Activated CD4-positive, alpha-beta memory T cell treated with anti-CD3 and anti-CD28 coated beads for 36 hours (primary cell): ENCODE measurements at regions not wholly inside any gene's neighbourhood (a gene's known extent, or its start where the extent isn't known, plus 50 kb on each side); places are given as distances from the start of the nearest gene placed in this dataset.

Source experiments
- CTCF ChIA-PET: fragments of 350-600 bp; sonication (Branson Sonifier 250); formaldehyde crosslinking; loops from one replicate; lab custom pipeline; 2021; ENCODE audit warnings: antibody characterized with exemption, inconsistent platforms; lab: Charles Lee
- POLR2A ChIA-PET: fragments of 350-600 bp; sonication (Branson Sonifier 250); formaldehyde crosslinking; loops from one replicate; lab custom pipeline; 2021; ENCODE audit warnings: antibody characterized with exemption; lab: Charles Lee
- DNase-seq: peaks from one replicate; pipeline ENCODE4 v3.0.0-alpha.2; 2020
- H3K27ac Mint-ChIP-seq: one replicate; pipeline ENCODE4 v1.8.0; 2021; ENCODE audit warnings: mixed read lengths
- H3K27me3 Mint-ChIP-seq: one replicate; pipeline ENCODE4 v1.8.0; 2021; ENCODE audit warnings: mixed read lengths
- H3K36me3 Mint-ChIP-seq: one replicate; pipeline ENCODE4 v1.8.0; 2021; ENCODE audit warnings: mixed read lengths
- H3K4me1 Mint-ChIP-seq: one replicate; pipeline ENCODE4 v1.8.0; 2021; ENCODE audit warnings: low read depth, mixed read lengths
- H3K4me3 Mint-ChIP-seq: one replicate; pipeline ENCODE4 v1.8.0; 2021; ENCODE audit warnings: mild to moderate bottlenecking, mixed read lengths
- H3K9me3 Mint-ChIP-seq: one replicate; pipeline ENCODE4 v1.8.0; 2021; ENCODE audit warnings: mixed read lengths
- intact Hi-C: fragments of 100-400 bp; cut with micrococcal nuclease; formaldehyde crosslinking; loops from one replicate; pipeline ENCODE4 v1.15.1; 2023

DNA sequence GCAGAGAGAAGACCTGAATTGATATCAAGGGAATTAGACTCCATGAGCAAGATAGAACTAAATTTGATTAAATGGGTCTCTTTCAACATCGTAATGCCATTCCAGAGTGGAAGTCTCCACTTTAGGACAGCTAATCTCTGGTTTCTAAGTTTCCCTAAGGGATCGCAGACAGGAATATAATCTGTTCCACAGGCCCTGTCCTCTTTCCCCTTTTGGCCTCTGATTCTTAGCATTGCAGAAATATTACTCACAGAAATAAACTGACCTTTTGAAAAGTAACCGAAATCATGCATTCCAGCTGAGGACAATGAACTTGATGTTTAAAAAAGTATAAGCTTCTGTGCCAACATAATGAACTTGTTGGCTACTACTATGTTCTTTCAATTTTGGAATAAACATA is 227.8 kb downstream of the ETS1 start:
- H3K4me1 Mint-ChIP-seq, result peaks cover 13% of the 10 kb centered on the region
- DNase-seq, result no peak
- CTCF ChIA-PET, result no interaction called here
- POLR2A ChIA-PET, result no interaction called here
- intact Hi-C loops, result no loop called here
- no peaks in the 10 kb centered on the region for H3K36me3 Mint-ChIP-seq
- H3K9me3 Mint-ChIP-seq, result no peaks in the 10 kb centered on the region
- no peak overlapping the region for H3K27ac Mint-ChIP-seq
- H3K27me3 Mint-ChIP-seq, result no peaks in the 10 kb centered on the region
- no peak overlapping the region for H3K4me3 Mint-ChIP-seq

DNA sequence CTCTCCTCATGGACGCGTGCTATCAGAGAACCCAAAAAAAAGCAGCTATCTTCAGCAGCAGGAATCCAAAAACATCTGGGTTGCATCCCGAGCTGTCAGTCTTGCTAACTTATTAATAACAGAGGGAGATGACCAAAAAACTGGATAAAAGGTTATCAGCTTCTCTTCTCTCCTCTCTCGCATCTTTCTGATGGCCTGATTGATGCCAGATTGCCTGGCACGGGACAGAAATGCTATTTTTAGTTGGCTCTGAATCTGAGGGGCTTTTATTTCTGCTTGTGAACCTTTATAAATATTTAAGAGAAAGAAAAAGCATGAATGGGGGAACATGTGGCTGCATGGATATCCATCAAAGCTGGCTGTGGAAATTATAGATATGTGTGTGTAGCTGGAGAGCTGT is 230.3 kb downstream of the ETS1 start:
- POLR2A ChIA-PET, result interaction anchor here (1.2 kb wide), 1 partner anchor 10 kb away, joined by 5 read pairs; no protein-coding TSS in a partner anchor
- peaks cover 15% of the 10 kb centered on the region for H3K4me1 Mint-ChIP-seq
- DNase-seq, result no peak
- H3K27me3 Mint-ChIP-seq, result no peaks in the 10 kb centered on the region
- H3K4me3 Mint-ChIP-seq, result no peak overlapping the region
- H3K9me3 Mint-ChIP-seq, result no peaks in the 10 kb centered on the region
- CTCF ChIA-PET, result interaction anchor here (1.0 to 1.2 kb wide), 3 partner anchors 8 to 185 kb away, joined by 3 read pairs; no protein-coding TSS in a partner anchor
- H3K27ac Mint-ChIP-seq, result no peak overlapping the region
- H3K36me3 Mint-ChIP-seq, result no peaks in the 10 kb centered on the region
- intact Hi-C loops, result no loop called here

DNA sequence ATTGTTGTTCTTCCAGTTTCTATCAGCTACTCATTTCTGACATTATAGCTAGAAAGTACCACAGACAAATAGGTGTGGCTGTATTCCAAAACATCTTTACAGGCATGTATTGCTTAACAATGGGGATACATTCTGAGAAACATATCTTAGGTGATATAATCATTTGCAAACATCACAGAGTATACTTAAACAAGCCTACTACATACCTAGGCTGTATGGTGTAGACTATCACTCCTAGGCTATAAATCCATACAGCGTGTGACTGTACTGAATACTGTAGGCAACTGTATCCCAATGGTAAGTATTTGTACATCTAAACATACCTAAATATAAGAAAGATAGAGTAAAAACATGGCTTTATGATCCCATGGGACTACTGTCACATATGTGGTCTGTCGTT is 231.8 kb downstream of the ETS1 start:
- no peak for DNase-seq
- Mint-ChIP-seq H3K4me3 (no peak overlapping the region), H3K9me3 (no peaks in the 10 kb centered on the region), H3K4me1 (peaks cover 21% of the 10 kb centered on the region), H3K36me3 (no peaks in the 10 kb centered on the region), H3K27ac (no peak overlapping the region), H3K27me3 (no peaks in the 10 kb centered on the region)
- ChIA-PET POLR2A (interaction anchor here (1.0 kb wide), 1 partner anchor 8 kb away, joined by 3 read pairs; no protein-coding TSS in a partner anchor), CTCF (interaction anchor here (1.7 kb wide), 1 partner anchor 12 kb away, joined by 5 read pairs; no protein-coding TSS in a partner anchor)
- intact Hi-C loops, result no loop called here

DNA sequence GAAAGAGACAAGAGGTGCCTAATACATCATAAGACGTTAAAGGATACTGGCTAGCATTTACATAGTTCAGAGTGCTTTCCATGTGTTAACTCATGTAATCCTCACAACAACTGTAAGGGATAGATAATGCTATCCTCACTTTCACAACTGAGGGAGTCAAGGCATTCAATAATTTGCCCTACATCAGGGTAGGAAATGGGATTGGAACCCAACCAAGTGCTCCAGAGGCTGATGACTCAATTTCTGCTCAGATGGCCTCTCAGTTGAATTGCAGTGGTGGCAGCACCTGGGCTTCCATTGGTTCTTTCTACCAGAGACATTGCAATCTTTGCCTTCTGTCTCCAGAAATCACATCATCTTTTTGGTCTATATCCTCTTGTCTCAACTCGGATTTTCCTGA is 232.9 kb downstream of the ETS1 start:
- H3K27me3 Mint-ChIP-seq, result no peaks in the 10 kb centered on the region
- POLR2A ChIA-PET, result no interaction called here
- no peak overlapping the region for H3K4me3 Mint-ChIP-seq
- H3K36me3 Mint-ChIP-seq, result no peaks in the 10 kb centered on the region
- peaks cover 32% of the 10 kb centered on the region for H3K4me1 Mint-ChIP-seq
- intact Hi-C loops, result no loop called here
- H3K9me3 Mint-ChIP-seq, result no peaks in the 10 kb centered on the region
- CTCF ChIA-PET, result no interaction called here
- no peak for DNase-seq
- H3K27ac Mint-ChIP-seq, result no peak overlapping the region

DNA sequence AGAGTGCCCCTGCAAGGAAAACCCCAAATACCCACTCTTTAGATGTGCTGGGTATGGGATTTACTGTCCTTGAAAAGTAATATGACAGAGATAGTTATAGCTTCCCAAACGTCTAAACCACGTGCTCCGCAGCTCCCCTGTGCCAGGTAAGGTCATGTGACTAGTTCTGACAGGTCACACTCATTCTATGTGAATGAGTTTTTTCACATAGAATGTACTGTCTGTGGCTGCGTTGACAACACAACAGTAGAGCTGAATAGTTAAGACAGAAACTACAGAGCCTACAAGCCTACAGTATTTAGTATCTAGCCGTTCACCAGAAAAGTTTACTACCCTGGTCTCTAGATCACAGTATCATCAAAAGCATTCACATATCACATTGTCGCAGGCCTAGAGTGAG is 236.2 kb downstream of the ETS1 start:
- H3K4me3 Mint-ChIP-seq, result no peak overlapping the region
- H3K9me3 Mint-ChIP-seq, result no peaks in the 10 kb centered on the region
- CTCF ChIA-PET, result no interaction called here
- DNase-seq, result no peak
- H3K4me1 Mint-ChIP-seq, result peaks cover 57% of the 10 kb centered on the region
- POLR2A ChIA-PET, result no interaction called here
- H3K27me3 Mint-ChIP-seq, result no peaks in the 10 kb centered on the region
- no peaks in the 10 kb centered on the region for H3K36me3 Mint-ChIP-seq
- intact Hi-C loops, result no loop called here
- no peak overlapping the region for H3K27ac Mint-ChIP-seq

DNA sequence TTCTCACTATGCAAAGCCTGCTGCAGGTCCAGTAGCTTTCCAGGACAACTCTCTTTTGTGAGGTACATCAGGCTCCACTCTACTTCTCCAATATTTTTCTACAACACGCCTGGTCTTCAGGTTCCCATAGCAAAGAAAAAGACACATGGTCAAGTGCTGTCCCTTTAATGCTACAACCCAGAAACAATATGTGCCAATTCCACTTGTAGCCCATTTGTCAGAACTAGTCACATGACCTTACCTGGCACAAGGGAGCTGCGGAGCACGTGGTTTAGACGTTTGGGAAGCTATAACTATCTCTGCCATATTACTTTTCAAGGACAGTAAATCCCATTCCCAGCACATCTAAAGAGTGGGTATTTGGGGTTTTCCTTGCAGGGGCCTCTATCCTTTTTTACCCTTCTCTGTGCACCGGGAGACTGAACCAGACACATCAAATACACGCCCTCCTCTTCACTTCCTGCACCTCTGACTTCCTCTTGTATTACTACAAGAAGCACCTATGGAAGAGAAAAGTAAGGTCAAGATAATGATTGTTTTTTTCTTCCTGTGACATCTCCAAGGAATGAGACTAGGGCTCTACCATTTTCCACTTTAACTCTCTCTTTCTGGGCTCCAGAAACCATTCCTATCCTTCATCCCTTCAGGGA is 237.6 kb downstream of the ETS1 start:
- ChIA-PET CTCF (interaction anchor here (2.0 kb wide), 1 partner anchor 282 kb away, joined by 5 read pairs; no protein-coding TSS in a partner anchor), POLR2A (no interaction called here)
- no peak for DNase-seq
- Mint-ChIP-seq H3K27ac (peak overlapping the region; percentile 47), H3K9me3 (no peaks in the 10 kb centered on the region), H3K4me1 (peaks cover 71% of the 10 kb centered on the region), H3K4me3 (peak overlapping the region; percentile 31), H3K36me3 (no peaks in the 10 kb centered on the region), H3K27me3 (no peaks in the 10 kb centered on the region)
- intact Hi-C loops, result loop anchor here (10.0 kb wide), 2 partner anchors 345 to 1655 kb away; partner anchors contain the start of genes FLI1 and PRDM10

DNA sequence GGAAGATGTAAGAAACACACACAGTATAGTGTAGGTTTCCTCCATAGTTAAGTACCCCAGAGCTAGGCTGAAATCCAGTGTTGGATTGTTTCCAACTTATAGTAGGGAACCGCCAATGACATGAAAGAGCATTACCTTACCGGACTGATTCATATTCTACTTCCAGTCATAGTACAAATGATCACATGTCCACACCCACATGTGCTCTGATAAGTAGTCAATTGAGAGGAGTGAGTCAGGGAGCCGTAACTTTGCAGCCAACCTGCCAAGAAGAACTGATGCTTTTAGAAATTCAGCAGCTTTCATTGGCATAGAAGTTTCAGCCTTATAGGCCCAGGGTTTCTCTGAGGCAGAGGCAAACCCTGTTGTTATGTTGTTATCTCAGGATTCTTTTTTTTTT is 240.6 kb downstream of the ETS1 start:
- ChIA-PET POLR2A (interaction anchor here (0.8 to 1.8 kb wide), 6 partner anchors 21 to 123 kb away, joined by 3 to 7 read pairs (median 4); no protein-coding TSS in a partner anchor), CTCF (interaction anchor here (0.5 to 7.2 kb wide), 2 partner anchors 22 to 44 kb away, joined by 3 to 49 read pairs; no protein-coding TSS in a partner anchor)
- Mint-ChIP-seq H3K9me3 (no peaks in the 10 kb centered on the region), H3K4me3 (no peak overlapping the region), H3K4me1 (peaks cover 91% of the 10 kb centered on the region), H3K27me3 (no peaks in the 10 kb centered on the region), H3K27ac (peak overlapping the region; percentile 38), H3K36me3 (no peaks in the 10 kb centered on the region)
- intact Hi-C loops, result loop anchor here (2.0 to 10.0 kb wide), 3 partner anchors 20 to 1658 kb away; partner anchors contain the start of genes FLI1 and PRDM10
- DNase-seq, result peak; percentile 73

DNA sequence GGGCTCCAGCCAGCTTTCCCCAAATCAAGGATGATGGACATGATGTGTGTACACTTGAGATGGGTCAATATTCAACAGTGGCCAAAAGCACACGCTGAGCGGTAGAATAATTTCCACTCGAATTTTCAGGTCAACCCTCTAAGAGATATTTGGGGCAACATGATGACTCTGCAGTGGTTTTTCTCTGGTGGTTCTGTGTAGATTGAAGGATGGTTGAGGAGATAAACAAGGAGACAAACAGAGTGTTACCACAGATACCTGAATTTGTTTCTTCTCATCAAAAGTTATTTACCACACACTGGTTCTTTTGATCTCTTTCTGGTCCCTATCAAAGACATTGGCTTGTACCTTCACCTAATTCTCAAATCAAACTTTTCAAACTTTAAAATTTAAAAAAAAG is 242.0 kb downstream of the ETS1 start:
- Mint-ChIP-seq H3K27me3 (no peaks in the 10 kb centered on the region), H3K4me1 (peaks cover 90% of the 10 kb centered on the region), H3K4me3 (no peak overlapping the region), H3K9me3 (no peaks in the 10 kb centered on the region), H3K36me3 (no peaks in the 10 kb centered on the region), H3K27ac (peak overlapping the region; percentile 81)
- intact Hi-C loops, result loop anchor here (2.0 to 10.0 kb wide), 3 partner anchors 53 to 1659 kb away; partner anchors contain the start of genes FLI1 and PRDM10
- POLR2A ChIA-PET, result interaction anchor here (1.0 to 5.6 kb wide), 5 partner anchors 19 to 279 kb away, joined by 4 to 93 read pairs (median 5); no protein-coding TSS in a partner anchor
- CTCF ChIA-PET, result interaction anchor here (1.0 to 7.2 kb wide), 4 partner anchors 21 to 128 kb away, joined by 3 to 49 read pairs (median 3); no protein-coding TSS in a partner anchor
- no peak for DNase-seq

DNA sequence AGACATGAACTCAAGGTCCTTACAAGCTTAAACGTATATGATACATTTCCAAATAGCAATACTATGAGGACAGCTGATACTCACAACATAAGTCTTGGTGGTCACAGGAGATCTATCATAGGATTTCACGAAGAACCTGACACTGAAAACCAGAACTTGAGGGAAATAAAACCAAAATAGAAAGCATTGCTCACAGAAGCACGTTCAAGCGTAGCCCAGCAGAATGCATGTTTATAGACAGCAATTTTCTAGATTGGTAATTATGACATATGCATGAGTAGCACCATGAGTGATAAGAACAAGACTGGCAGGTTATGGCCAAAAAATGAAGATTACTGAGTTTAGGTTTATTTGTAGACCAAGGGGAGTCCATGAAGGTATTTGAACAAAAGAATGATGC is 243.5 kb downstream of the ETS1 start:
- ChIA-PET POLR2A (interaction anchor here (0.7 to 5.6 kb wide), 19 partner anchors 10 to 182 kb away, joined by 3 to 93 read pairs (median 5); no protein-coding TSS in a partner anchor), CTCF (interaction anchor here (0.7 to 7.2 kb wide), 11 partner anchors 16 to 284 kb away, joined by 3 to 49 read pairs (median 4); no protein-coding TSS in a partner anchor)
- intact Hi-C loops, result loop anchor here (1.0 to 10.0 kb wide), 13 partner anchors 15 to 1661 kb away; partner anchors contain the start of genes FLI1 and PRDM10
- no peaks in the 10 kb centered on the region for H3K9me3 Mint-ChIP-seq
- peak; percentile 56 for DNase-seq
- no peaks in the 10 kb centered on the region for H3K36me3 Mint-ChIP-seq
- H3K27me3 Mint-ChIP-seq, result no peaks in the 10 kb centered on the region
- peak overlapping the region; percentile 88 for H3K27ac Mint-ChIP-seq
- H3K4me3 Mint-ChIP-seq, result peak overlapping the region; percentile 0
- peaks cover 89% of the 10 kb centered on the region for H3K4me1 Mint-ChIP-seq

DNA sequence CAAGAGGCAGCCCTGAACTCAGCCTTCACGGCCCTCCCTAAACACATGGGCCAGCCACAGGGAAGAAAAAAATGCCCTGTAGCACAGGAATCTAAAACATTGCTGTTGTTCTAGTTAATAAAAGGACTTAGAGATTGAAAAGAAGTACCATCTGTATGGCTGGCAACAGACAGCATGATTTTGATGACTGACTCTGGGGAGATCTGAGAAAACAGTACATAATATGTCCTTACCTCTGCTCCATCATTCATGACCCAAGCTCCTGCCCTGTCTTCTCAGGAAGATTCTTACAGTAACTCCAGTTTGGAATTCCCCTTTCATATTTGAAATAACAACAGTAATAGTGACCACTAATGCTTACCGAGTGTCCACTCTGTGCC is 244.2 kb downstream of the ETS1 start:
- Mint-ChIP-seq H3K36me3 (no peaks in the 10 kb centered on the region), H3K9me3 (no peaks in the 10 kb centered on the region), H3K4me1 (peaks cover 88% of the 10 kb centered on the region), H3K27ac (peak overlapping the region; percentile 88), H3K27me3 (no peaks in the 10 kb centered on the region), H3K4me3 (peak overlapping the region; percentile 58)
- intact Hi-C loops, result loop anchor here (1.0 to 10.0 kb wide), 11 partner anchors 14 to 1662 kb away; partner anchors contain the start of genes FLI1 and PRDM10
- DNase-seq, result no peak
- POLR2A ChIA-PET, result interaction anchor here (0.7 to 5.6 kb wide), 19 partner anchors 9 to 180 kb away, joined by 3 to 93 read pairs (median 5); no protein-coding TSS in a partner anchor
- CTCF ChIA-PET, result interaction anchor here (0.7 to 7.2 kb wide), 8 partner anchors 16 to 59 kb away, joined by 4 to 49 read pairs (median 5); no protein-coding TSS in a partner anchor

DNA sequence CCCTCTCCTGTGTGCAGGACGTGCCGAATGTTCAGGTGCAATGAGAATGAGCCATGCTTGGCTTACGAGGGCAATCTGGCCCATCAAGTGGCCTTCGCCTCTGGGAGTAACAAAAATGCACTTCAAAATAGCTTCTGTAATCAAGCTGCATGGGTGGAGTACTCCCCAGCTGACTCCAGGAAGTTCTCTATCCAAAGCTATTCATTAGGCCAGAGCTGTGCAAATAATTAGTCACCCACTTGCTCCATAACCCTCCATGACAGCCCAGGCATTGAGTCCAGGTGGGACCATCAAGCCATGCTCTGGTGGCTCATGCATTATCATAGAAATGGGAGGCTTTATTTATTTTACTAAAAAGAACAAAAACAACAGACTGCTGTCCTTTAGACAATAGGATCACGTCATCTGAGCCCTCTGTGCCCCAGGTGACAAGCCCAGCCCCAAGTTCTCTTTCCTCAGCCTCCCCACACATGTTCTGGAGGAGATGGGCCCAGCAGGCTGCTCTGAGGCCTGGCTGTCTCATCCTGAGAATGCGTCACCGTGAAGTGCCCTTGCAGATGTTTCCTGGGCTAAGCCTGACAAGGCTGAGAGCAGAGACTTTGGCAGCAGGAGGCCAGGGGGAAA is 244.7 kb downstream of the ETS1 start:
- peak overlapping the region; percentile 66 for H3K4me3 Mint-ChIP-seq

More for the DNA sequence above, 244.7 kb downstream of the ETS1 start:
- peaks cover 88% of the 10 kb centered on the region for H3K4me1 Mint-ChIP-seq
- H3K36me3 Mint-ChIP-seq, result no peaks in the 10 kb centered on the region
- H3K9me3 Mint-ChIP-seq, result no peaks in the 10 kb centered on the region
- peak; percentile 93 for DNase-seq
- POLR2A ChIA-PET, result interaction anchor here (0.6 to 5.6 kb wide), 13 partner anchors 12 to 166 kb away, joined by 3 to 93 read pairs (median 8); no protein-coding TSS in a partner anchor
- H3K27ac Mint-ChIP-seq, result peak overlapping the region; percentile 88
- no peaks in the 10 kb centered on the region for H3K27me3 Mint-ChIP-seq
- intact Hi-C loops, result loop anchor here (1.0 to 10.0 kb wide), 12 partner anchors 13 to 1662 kb away; partner anchors contain the start of genes FLI1 and PRDM10
- CTCF ChIA-PET, result interaction anchor here (1.0 to 7.2 kb wide), 9 partner anchors 15 to 170 kb away, joined by 3 to 49 read pairs (median 5); no protein-coding TSS in a partner anchor
